GM12873 (cell line): ENCODE measurements at regions not wholly inside any gene's neighbourhood (a gene's known extent, or its start where the extent isn't known, plus 50 kb on each side); places are given as distances from the start of the nearest gene placed in this dataset.

ENCODE experiments used
- CTCF ChIP-seq: IDR thresholded peaks from 2 replicates; pipeline ENCODE4 v1.5.1; 2012; ENCODE audit warnings: low read depth, mild to moderate bottlenecking, moderate library complexity, low read length, control low read depth; ENCODE audit not compliant: insufficient read depth; ENCODE audit errors: missing control alignments

GRCh38 chr2:222034058-222034457 is 264.7 kb downstream of the PAX3 start:
- no peak for TF ChIP-seq CTCF

DNA sequence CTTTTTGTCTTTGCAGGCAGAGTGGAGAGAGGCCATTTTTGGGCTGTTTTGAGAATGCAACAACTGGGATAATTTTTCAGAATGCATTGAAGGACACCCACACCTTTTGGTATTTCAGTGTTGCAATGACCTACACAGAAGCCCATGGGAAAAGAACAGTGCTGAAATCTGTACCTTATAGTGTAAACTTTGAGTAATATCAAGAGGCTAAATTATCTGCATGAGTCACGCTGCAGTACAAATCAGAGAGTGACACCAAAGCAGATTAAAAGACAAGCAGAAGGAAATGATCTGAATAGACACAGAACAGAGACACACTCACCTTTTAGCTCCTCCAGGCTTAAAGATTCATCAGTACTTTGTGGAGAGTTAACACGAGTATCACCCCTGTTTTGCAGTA is 265.3 kb downstream of the PAX3 start:
- no peak for TF ChIP-seq CTCF

DNA sequence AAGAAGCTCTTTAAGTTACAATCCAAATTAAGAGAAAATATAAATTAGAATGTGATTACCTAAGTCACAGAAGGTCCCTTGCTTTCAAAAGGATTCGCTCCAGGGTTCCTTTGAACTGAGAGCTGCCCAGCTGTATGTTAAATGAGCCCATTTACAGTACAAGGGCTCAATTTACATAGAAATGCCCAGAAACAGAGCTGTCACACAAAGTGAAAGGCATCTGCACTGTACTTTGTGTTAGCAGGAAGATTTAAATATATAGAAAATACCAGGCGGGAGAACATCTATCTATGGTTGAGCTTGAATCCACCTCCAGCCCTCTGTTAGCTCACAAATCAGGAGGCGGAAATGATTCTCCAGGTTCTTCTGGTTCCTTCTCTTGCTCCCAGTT is 272.9 kb downstream of the PAX3 start:
- TF ChIP-seq CTCF = no peak

- peak; percentile 61 for TF ChIP-seq CTCF
These were observed 273.6 kb downstream of the PAX3 start for GRCh38 chr2:222024932-222025880.

- TF ChIP-seq CTCF = no peak
These were observed 281.4 kb downstream of the PAX3 start for GRCh38 chr2:222017252-222017850.

- TF ChIP-seq CTCF = no peak
These were observed 284.9 kb downstream of the PAX3 start for GRCh38 chr2:222013889-222014288.

GRCh38 chr2:222000326-222000725 is 298.5 kb downstream of the PAX3 start:
- TF ChIP-seq CTCF = no peak
